Esophagus muscularis mucosa (tissue), 4 donors: ENCODE measurements at regions not wholly inside any gene's neighbourhood (a gene's known extent, or its start where the extent isn't known, plus 50 kb on each side); places are given as distances from the start of the nearest gene placed in this dataset.

Experiments
- DNase-seq: peaks from one replicate; pipeline ENCODE4 v3.0.0-alpha.2; 2017; ENCODE audit errors: extremely low spot score
- H3K27ac ChIP-seq, 4 donors: fragments of 200-600 bp; sonication (generic); replicated peaks in 1 of 4; 1 replicate in 3 of 4; 2 replicates in 1 of 4; pipeline ENCODE4 v1.5.1; 2016 to 2019; ENCODE audit warnings: mild to moderate bottlenecking in 1 of 4
- H3K27me3 ChIP-seq, 4 donors: fragments of 200-600 bp; sonication (generic); one replicate each; pipeline versions ENCODE4 v1.5.1 to v1.6.0; 2016 to 2019
- H3K36me3 ChIP-seq, 4 donors: fragments of 200-600 bp; sonication (generic); one replicate each; pipeline ENCODE4 v1.5.1; 2016 to 2019
- H3K4me1 ChIP-seq, 4 donors: fragments of 200-600 bp; sonication (generic); one replicate each; pipeline ENCODE4 v1.5.1; 2016 to 2019
- H3K4me3 ChIP-seq, 4 donors: fragments of 200-600 bp; sonication (generic); 1 replicate in 2 of 4; 2 replicates in 2 of 4; pipeline ENCODE4 v1.5.1; 2016 to 2019; ENCODE audit warnings: mild to moderate bottlenecking in 4 of 4, moderate library complexity in 1 of 4
- H3K9me3 ChIP-seq, 4 donors: fragments of 200-600 bp; sonication (generic); 1 replicate in 3 of 4; 2 replicates in 1 of 4; pipeline ENCODE4 v1.5.1; 2016 to 2019
- EP300 ChIP-seq: sonication (generic); formaldehyde crosslinking; IDR thresholded peaks from one replicate; pipeline ENCODE4 v1.6.1; 2017; ENCODE audit warnings: antibody characterized with exemption
- POLR2A ChIP-seq: fragments of 450-650 bp; IDR thresholded peaks from one replicate; pipeline ENCODE4 v1.6.1; 2017; ENCODE audit warnings: antibody characterized with exemption, moderate library complexity, mild to moderate bottlenecking, low read depth
- POLR2AphosphoS5 ChIP-seq, 2 donors: sonication (generic); formaldehyde crosslinking; IDR thresholded peaks; one replicate each; pipeline ENCODE4 v1.6.1; 2017; ENCODE audit warnings: antibody characterized with exemption in 2 of 2
- WGBS: methylation state at CpG from one replicate; pipeline ENCODE4 v1.1.5; 2018; 5-methylcytosine and 5-hydroxymethylcytosine counted together
- intact Hi-C: fragments of 100-400 bp; cut with DNase I; formaldehyde crosslinking; loops from one replicate; pipeline ENCODE4 v1.15.1; 2023
- TF ChIP-seq, protein P1 (sequence below), 3 experiments: fragments of 200-600 bp in 2 of 3; fragments of 450-650 bp in 1 of 3; sonication (generic) in 2 of 3; IDR thresholded peaks; one replicate each; pipeline ENCODE4 v1.5.1; 2017 to 2019; ENCODE audit warnings: antibody characterized with exemption in 3 of 3, mild to moderate bottlenecking in 2 of 3, moderate library complexity in 1 of 3

DNA sequence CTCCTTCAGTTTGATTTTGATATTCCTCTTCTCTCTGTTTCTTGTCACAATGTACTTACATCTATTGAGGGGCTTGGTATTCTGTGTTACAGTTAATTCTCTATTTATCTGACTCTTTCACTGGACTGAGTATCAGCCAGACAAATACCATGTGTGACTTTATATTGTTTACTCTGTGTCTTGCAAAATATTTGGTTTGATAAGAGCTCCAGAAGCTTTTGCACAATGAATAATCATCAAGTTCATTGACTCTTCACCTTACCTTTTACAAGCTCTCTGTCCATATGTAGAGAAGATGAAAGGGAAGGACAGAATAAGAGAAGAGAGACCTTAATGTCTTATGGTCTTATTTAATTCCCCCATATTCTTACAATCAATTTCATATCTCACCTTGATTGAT, 877.7 kb upstream of the CDH8 start:
- TF ChIP-seq POLR2AphosphoS5 (IDR thresholded peaks at IDR 0.05) (no peak), POLR2A (no peak), EP300 (no peak)
- TF ChIP-seq, protein P1, sequence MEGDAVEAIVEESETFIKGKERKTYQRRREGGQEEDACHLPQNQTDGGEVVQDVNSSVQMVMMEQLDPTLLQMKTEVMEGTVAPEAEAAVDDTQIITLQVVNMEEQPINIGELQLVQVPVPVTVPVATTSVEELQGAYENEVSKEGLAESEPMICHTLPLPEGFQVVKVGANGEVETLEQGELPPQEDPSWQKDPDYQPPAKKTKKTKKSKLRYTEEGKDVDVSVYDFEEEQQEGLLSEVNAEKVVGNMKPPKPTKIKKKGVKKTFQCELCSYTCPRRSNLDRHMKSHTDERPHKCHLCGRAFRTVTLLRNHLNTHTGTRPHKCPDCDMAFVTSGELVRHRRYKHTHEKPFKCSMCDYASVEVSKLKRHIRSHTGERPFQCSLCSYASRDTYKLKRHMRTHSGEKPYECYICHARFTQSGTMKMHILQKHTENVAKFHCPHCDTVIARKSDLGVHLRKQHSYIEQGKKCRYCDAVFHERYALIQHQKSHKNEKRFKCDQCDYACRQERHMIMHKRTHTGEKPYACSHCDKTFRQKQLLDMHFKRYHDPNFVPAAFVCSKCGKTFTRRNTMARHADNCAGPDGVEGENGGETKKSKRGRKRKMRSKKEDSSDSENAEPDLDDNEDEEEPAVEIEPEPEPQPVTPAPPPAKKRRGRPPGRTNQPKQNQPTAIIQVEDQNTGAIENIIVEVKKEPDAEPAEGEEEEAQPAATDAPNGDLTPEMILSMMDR (IDR thresholded peaks at IDR 0.05): no peak
- no peak overlapping the region for H3K27ac ChIP-seq
- intact Hi-C loops: no loop called here
- DNase-seq: no peak
- H3K4me1 ChIP-seq: no peaks in the 10 kb centered on the region
- no peaks in the 10 kb centered on the region for H3K9me3 ChIP-seq
- H3K36me3 ChIP-seq: no peaks in the 10 kb centered on the region
- no peak overlapping the region for H3K4me3 ChIP-seq
- H3K27me3 ChIP-seq: no peaks in the 10 kb centered on the region

DNA sequence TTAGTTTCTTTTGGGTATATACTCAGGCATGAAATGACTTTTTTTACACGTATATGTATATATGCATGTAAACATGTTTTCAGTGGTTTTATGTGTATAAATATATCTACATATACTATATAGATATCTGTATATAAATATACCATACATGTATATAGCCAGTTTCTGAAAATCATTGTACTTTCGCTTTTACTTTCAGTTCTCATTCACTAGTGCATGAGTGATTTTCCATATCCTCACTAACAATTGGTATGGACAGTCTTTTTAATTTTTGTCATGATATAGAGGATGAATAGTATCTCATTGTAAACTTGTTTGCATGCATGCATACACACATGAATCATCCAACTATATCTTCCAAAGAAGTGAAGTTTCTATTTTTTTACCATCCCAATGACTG, 877.1 kb upstream of the CDH8 start:
- intact Hi-C loops: no loop called here

DNA sequence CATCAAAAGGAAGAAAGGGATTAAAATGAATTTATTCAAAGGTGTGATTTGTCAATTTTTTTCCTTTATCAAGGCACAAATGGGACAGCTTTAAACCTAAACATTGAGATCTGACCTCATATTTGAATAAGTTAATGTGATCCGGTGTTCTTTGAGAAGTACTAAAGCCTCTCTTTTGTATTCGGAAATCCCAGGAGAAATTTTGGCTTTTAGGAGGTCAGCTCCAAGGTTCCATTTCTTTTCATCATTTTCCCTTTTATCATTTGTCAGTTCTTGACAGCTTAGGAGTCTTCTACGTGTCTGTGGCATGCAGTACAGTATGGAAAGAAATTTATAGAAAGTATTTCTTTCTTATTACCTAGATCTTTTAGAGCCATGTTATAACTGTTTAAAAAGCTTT, 873.4 kb upstream of the CDH8 start:
- no peak for TF ChIP-seq POLR2AphosphoS5 (IDR thresholded peaks at IDR 0.05)
- TF ChIP-seq, protein P1 (IDR thresholded peaks at IDR 0.05): no peak
- no peak for TF ChIP-seq EP300
- TF ChIP-seq POLR2A: no peak
- Histone ChIP-seq H3K4me1 (no peaks in the 10 kb centered on the region), H3K4me3 (no peak overlapping the region), H3K27me3 (no peaks in the 10 kb centered on the region), H3K27ac (no peak overlapping the region), H3K9me3 (no peaks in the 10 kb centered on the region), H3K36me3 (no peaks in the 10 kb centered on the region)
- no peak for DNase-seq
- 56% methylated on average over 3 of the region's 3 CpGs for WGBS
- intact Hi-C loops: no loop called here

More for the DNA sequence above, 877.1 kb upstream of the CDH8 start:
- Histone ChIP-seq H3K4me1 (no peaks in the 10 kb centered on the region), H3K9me3 (no peaks in the 10 kb centered on the region), H3K27me3 (no peaks in the 10 kb centered on the region), H3K27ac (no peak overlapping the region), H3K36me3 (no peaks in the 10 kb centered on the region), H3K4me3 (no peak overlapping the region)
- WGBS: 94% methylated on average over 2 of the region's 2 CpGs
- no peak for TF ChIP-seq POLR2A
- TF ChIP-seq EP300: no peak
- no peak for TF ChIP-seq POLR2AphosphoS5 (IDR thresholded peaks at IDR 0.05)
- TF ChIP-seq, protein P1 (IDR thresholded peaks at IDR 0.05): no peak
- DNase-seq: no peak

DNA sequence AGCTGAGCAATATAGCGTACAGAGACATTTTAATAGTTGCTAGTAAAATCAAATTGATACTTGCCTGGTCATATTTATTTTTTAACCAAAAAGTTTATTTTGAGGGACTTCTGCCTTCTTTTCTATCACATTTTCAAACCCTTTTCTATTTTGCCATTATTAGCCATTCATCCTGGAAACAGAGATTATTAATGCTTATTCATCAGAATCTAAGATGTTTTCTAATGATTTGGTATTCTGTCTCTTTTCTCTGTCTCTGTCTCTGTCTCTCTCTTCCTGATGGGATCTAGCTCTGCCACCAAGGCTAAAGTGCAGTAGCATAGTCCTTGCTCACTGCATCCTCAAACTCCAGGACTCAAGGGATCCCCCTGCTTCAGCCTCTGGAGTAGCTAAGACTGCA, 871.3 kb upstream of the CDH8 start:
- Histone ChIP-seq H3K36me3 (no peaks in the 10 kb centered on the region), H3K4me1 (no peaks in the 10 kb centered on the region), H3K9me3 (no peaks in the 10 kb centered on the region), H3K27ac (no peak overlapping the region), H3K4me3 (no peak overlapping the region), H3K27me3 (no peaks in the 10 kb centered on the region)
- intact Hi-C loops: no loop called here
- no peak for TF ChIP-seq EP300
- TF ChIP-seq, protein P1 (IDR thresholded peaks at IDR 0.05): no peak
- TF ChIP-seq POLR2AphosphoS5 (IDR thresholded peaks at IDR 0.05): no peak
- TF ChIP-seq POLR2A: no peak
- 94% methylated on average over 1 of the region's 1 CpG for WGBS
- no peak for DNase-seq

DNA sequence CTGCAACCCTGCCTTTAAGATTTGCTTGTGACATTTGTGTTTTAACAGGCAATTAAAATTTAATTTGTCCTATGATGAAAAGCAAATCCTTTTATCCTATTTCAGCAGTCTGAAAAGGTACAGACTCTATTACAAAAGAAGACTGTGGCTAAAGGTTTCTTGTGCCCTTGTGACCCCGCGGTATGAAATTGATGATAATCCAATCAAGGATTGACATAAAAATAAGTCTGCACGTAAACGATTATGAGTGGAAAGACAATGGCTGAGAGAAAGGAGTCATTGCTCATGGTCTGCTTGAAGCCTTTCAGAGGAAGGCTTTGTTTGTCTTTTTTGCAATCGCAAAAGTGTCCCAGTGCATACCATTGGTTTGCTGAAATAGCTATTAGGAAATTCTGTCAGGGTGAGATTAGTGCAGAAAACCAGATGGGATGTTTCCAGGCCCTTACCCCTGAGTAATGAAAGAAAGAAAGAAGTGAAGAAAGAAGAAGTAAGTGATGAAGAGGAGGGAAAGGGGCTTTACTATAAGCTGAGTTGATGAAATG, 867.8 kb upstream of the CDH8 start:
- TF ChIP-seq, protein P1 (IDR thresholded peaks at IDR 0.05): no peak
- TF ChIP-seq EP300: no peak
- no peak for TF ChIP-seq POLR2A
- TF ChIP-seq POLR2AphosphoS5 (IDR thresholded peaks at IDR 0.05): no peak
- 50% methylated on average over 5 of the region's 5 CpGs for WGBS
- intact Hi-C loops: no loop called here
- H3K4me3 ChIP-seq: no peak overlapping the region
- no peaks in the 10 kb centered on the region for H3K36me3 ChIP-seq
- DNase-seq: no peak
- no peaks in the 10 kb centered on the region for H3K9me3 ChIP-seq
- H3K27me3 ChIP-seq: no peaks in the 10 kb centered on the region
- H3K27ac ChIP-seq: no peak overlapping the region
- H3K4me1 ChIP-seq: no peaks in the 10 kb centered on the region
